NOMO-1 (cell line): ENCODE measurements at regions not wholly inside any gene's neighbourhood (a gene's known extent, or its start where the extent isn't known, plus 50 kb on each side); places are given as distances from the start of the nearest gene placed in this dataset.

ENCODE experiments used
- DNase-seq, 2 experiments: peaks; one replicate each; lab custom pipeline; 2025; ENCODE audit not compliant: unreplicated experiment in 2 of 2; lab: John Stamatoyannopoulos, UW

DNA sequence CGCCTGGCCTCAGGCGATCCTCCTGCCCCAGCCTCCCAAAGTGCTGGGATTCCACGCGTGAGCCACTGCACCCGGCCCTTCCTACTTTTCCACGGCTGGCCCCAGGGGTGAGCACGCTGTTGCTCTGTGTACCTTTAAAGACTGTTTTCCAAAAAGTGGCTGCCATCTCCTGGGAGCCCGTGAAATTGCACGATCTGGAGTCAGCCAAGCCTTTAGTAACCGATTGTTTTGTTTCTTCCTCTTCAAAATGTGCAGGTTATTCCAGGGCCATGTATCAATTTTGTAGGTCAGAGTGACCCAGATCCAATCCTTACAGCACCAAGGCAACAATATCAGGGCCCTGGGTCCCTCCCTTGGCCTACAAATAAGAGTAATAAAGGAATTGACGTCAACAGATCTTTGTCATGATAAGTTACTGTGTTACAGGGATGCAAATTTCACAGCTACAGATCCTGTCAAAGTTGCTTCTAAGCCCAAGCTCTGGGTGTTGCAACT lies 135.6 kb upstream of the ZNF236 start:
- DNase-seq, result peak; percentile 58 to 66

DNA sequence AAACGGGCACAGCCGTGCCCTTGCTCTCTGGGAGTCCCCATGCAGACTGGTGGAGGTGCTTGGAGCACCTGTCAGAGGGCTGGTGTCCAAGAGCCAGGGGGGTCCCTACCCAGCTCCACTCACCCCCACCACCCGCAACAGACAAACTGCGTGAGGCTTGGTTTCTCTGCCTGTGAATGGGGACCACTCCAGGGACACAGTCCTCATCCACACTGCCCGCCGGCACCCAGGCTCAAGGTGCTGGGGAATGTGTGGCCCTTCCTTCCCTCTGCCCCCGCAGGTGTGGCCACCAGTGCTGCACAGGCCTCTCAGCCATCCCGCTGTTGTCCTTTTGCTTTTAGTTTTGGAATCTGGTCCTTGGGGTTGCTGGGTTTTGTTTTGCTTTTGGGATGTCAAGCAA lies 136.5 kb upstream of the ZNF236 start:
- DNase-seq, result no peak

DNA sequence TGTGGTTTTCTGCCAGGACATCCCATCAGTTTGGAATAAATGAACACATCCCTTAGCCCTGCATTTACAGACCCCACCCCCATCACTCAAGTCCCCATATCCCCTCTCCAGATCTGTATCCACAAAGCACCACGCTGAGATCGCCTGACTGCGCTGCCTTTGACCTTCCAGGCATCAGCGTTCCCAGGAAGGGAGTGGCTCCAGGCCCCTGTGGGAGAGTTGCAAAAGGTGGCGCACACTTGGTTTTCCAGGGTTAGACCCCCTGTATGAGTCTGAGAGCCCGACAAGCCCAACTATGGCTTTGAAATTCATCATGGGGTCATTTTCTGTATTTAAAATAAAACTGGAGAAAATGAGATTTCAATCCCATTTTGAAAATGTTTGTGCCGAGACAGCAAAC lies 137.0 kb upstream of the ZNF236 start:
- no peak for DNase-seq

DNA sequence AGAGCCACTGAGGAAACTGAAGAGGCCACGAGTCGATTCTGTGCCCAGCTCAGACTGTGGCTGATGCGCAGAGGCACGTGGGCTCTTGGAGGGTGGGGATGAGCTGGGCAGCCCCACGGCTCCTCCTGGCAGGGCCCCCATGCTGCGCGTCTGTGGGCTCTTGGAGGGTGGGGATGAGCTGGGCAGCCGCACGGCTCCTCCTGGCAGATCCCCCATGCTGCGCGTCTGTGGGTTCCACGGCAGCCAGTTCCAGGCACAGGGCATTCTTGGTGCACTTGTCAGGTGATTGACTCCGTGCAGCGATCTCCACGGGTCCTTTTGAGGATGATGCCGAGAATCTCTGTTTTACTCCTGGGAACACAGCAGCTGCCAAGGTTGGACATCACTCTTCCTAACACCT lies 138.1 kb upstream of the ZNF236 start:
- no peak for DNase-seq

DNA sequence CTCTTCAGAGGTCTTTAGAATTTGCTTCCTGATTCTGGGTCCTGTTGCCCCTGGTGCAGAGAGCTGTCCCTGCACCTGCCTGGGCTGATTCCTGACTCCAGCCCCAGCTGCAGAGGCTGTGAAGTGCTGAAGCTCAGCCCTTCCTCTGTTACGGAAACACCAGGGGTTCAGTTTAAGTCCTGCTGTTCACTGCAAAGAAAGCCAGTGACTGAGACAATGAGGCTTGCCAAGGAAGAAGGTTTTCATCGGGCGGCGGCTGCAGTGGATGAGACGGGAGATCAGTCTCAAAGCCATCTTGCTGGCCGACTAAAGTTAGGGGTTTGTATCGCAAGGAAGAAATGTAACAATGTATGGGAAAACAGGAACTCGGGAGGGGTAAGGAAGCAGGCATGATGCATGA lies 142.4 kb upstream of the ZNF236 start:
- DNase-seq, result no peak

DNA sequence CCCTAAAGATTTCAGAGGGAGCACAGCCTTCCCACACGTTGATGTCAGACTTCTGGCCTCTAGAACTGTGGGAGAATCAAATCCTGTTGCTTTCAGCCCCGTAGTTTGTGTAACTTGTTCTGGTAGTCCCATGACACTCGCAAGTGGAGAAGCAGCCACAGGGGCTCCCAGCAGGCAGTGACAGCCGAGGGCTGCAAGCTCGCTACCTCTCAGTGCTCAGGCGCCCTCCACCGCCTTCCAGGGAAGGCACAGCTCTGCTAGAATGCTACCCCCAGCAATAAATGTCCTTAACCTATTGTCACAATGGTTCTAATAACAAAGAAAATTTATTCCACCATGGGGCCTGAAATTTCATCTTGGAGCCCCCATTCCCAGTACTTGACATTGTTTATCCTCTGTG lies 143.1 kb upstream of the ZNF236 start:
- DNase-seq, result no peak

DNA sequence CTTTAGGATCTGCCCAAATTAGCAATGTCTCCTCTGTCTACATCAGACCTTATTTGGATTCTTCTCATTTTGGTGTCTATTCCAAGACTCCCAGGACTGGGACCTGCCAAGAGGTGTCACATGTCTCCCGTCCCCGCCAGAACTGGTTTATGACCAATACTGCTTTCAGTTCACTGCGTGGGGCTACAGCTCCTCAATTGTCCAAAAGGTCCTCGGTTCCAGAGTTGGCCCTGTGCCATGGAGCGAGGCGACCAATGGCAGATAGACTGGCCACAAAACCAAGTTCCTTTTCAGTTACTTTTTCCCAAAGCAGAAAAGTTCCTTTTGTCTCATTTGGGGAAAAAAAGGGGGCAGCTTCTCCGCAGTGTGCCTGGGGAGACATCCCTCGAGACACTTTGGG lies 144.1 kb upstream of the ZNF236 start:
- DNase-seq, result no peak

DNA sequence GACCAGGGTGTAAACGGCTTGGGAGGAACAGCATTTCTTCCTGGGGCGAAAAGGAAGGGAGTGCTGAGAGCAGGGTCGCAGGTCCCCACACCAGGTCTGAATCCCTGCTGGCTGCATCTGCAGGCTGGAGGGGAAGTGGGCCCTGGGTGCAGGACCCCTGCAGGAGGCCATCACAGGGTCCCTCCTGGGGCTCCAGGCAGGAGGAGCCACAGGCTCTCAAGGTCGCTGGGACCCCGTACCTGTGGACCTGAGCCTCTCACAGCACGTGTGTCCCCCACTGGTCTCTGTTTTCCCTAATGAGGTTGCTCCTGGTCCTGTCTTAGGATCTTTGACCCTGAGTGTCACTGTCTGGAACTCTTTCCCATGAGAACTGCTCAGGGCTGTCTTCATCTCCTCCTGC lies 147.8 kb upstream of the ZNF236 start:
- no peak for DNase-seq

DNA sequence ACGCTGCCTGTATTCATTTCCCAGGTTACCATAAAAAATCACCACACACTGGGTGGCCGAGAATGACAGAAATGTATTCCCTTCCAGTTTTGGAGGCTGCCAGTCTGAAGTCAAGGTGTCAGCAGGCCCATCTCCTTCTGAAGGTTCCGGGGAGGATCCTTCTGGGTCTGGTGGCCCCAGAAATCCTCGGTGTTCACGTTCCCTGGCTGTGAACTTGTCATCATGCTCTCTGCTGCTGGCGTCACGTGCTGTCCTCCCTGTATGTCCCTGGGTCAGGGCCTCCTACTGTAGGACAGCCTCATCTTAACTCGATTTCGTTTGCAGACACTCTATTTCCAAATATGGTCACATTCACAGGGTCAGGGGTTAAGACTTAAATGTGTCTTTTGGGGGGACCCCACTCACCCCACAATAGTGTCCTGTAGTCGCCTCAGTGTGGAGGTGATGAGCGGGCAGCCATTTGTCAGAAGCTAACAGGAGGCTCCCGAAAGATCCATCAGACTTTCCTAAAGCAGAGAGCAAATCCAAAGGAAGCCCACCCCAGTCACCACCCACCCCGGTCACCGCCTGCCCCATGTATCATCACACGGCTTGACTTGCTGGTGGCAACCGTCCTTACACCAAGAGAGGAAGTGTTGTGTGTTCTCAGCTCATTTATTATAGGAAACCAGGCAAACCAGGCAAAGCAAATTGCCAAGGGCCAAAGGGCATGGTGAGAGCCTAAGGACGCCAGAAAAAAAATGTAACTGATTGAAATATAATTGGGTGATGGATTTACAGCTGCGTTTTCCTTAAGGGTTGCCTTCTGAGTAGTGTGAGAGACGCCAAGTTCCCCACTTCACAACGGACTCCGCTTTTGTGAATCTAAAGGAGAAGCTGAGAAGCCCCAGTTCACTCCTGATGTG lies 148.8 kb upstream of the ZNF236 start:
- no peak for DNase-seq

DNA sequence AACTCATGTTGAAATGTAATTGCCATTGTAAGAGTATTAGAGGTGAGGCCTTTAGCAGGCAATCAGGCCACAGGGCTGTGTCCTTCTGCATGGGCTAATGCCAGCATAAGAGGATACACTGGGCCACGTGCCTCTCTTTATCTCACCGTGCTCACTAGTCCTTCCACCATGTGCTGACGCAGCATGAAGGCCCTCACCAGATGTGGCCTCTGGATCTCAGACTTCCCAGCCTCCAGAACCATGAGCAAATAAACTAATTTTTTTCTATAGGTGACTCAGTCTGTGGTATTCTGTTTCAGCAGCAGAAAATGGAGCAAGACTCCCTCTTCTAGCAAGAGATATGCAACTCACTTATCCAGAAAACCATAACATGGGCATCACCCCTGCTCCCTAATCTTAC lies 149.7 kb upstream of the ZNF236 start:
- DNase-seq, result no peak

DNA sequence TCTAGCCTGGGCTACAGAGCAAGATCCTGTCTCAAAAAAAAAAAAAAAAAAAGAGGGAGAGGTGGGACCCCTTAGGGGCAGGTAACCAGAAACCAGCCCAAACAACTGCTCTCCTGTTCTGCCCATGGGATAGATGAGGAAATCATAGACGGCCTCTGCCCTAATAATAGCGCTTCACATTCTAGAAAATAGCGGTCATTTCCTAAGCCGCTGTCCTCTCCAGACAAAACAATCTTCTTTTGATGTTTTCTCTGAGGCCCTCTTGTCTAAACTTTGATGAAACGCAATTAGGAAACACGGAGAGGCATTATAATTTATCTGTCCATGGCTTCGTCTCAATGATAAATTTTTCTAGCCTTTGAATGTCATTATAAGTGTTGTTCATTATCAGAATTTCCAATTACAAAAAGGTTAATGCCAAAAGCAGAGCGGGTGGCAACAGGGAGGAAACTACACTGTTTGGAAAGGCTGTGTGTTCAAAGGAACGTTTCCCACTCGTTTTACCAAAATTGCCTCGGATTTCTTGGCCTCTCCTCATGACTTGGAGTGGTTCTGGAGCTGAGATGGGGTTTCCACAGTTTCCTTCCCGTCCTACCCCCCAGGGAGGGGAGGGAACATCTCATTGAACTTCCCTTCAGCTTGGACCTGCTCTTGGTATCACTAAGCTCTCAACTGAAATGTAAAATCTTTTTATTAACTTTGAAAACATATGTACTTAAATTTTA lies 151.6 kb upstream of the ZNF236 start:
- no peak for DNase-seq

DNA sequence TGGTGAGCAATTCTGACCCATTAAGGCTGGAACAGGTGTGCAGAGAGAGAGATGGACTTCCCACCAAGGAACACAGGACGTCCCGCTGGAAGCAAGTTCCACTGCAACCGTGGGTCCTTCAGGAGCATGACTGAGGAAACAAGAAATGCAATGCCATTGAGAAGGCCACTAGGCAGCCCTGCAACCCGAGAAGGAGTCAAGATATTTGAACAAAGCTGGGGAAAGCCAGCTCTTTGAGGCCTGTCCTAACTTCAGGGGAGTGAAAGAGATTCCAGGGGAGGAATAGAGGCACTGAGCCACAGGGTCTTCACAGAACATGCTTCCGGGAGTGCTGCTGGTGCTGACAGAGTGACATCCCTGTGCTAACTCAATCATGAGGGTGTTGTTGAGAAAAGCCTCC lies 153.8 kb upstream of the ZNF236 start:
- no peak for DNase-seq

DNA sequence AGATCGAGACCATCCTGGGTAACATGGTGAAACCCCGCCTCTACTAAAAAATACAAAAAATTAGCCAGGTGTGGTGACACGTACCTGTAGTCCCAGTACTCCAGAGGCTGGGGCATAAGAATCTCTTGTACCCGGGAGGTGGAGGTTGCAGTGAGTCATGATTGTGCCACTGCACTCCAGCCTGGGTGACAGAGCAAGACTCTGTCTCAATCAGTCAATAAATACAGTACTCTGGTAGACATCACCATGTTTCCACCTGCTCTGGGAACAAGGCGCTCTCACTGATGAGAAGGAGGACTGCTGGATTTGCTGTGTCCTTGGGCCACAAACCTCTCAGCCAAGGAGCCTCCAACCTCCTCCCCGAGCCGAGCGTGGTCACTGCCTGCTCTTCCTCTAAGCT lies 154.2 kb upstream of the ZNF236 start:
- no peak for DNase-seq

DNA sequence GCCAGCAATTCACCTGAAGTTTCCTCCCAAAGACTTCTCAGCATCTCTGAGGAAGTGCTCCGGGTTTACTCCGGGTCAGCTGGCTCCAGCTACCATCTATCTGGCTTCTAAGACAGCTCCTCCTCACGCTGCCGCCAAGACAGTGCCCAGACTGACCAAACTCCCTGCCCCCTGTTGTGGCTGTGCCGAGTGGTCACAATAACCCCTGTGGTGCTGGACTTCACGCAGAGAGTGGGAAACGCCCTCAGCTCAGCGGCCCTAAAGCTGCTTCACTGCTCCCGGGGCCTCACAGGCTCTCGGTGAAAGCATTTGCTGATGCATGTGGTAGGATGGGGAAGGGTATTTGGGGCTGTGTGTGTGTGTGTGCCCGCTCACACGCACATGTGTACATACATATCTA lies 154.8 kb upstream of the ZNF236 start:
- DNase-seq, result no peak

DNA sequence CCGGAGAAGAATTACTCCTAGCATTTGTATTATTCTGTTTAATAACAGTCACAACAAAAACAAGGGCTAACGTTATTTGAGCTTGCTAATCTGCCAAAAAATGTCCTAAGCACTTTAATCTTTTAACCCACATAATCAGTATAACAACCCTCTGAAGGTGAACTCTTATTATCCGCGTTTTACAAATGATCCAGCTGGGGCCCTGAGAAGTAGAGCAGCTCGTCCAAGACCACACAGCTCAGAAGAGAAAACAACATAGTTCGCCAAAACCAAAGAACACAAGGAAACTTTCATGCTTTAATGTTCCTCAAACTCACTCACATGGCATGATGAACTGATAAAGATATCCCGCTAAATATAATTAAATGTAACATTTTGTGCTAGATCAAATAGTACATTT lies 159.7 kb upstream of the ZNF236 start:
- DNase-seq, result no peak

DNA sequence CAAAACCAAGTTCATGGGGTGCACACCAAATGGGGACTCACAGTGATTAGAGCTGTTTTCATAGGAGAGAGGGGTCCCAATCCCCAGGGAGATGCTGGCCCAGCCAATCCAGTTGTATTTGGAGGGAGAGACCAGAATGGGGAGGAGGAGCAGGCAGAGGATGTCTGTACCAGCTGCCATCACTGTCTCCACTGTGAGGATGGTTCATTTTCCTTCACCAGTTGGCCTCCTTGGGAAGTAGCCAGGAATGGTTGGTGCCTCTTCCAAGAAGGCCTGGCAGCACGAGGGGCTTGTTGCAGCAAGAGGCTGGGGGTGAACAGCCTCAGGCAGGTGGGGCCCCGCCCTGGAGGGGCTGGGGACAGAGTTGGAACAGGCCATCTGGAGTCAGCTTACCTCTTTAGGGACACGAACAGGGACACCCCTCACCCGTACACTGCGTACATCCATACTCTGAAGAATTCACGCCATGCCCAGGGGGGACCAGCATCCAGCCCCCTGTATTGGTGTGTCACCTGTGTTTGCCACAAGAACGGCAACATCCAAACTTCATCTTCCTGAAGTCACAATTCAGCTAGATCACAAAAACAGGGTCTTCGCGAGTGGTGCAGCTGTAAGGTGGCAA lies 161.7 kb upstream of the ZNF236 start:
- DNase-seq, result no peak

DNA sequence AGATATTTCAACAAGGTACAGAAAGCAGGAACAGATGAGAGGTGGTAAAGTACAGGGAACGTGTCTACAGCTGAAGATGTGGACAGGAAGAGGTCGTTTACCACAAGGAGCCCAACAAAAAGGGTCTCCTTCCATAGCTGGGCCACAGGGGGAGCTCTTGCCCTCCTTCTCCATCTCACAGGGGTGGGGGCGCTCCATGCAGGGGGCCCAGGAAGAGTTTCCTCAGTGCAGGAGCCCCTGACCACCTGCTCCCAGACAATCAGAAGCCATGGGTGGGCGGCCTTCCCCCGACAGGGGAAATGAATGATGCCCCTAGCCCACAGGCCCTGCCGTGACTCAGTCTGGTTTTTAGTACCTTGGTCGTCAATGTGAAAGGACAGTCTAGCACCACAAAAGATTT lies 163.6 kb upstream of the ZNF516 start:
- no peak for DNase-seq

DNA sequence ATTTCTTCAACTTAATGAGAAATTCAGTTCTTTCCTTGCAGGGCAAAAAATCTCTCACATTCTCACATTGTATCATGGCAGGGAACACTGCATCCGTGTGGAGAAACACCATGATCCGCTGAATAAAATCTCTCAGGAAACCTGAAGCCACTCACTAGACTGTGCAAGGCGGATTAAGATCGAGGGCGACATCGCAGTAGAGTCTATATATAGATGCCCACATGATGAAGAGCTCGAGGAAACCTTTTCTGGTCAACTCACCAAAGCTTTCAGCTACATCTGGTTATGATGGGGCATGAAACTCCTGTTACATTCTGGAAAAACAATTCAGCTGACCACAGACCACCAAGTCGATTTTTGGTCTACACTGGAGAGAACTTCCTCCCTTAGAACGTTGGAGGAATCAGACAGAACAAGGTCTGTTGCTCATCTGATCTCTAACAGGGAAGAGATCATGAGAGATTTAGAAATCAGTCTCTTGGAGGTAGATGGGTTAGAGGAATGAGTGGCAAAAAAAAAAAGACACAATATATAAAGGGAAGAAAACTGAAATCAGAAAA lies 162.9 kb upstream of the ZNF516 start:
- DNase-seq, result peak in 1 of 2 experiments; percentile 36

DNA sequence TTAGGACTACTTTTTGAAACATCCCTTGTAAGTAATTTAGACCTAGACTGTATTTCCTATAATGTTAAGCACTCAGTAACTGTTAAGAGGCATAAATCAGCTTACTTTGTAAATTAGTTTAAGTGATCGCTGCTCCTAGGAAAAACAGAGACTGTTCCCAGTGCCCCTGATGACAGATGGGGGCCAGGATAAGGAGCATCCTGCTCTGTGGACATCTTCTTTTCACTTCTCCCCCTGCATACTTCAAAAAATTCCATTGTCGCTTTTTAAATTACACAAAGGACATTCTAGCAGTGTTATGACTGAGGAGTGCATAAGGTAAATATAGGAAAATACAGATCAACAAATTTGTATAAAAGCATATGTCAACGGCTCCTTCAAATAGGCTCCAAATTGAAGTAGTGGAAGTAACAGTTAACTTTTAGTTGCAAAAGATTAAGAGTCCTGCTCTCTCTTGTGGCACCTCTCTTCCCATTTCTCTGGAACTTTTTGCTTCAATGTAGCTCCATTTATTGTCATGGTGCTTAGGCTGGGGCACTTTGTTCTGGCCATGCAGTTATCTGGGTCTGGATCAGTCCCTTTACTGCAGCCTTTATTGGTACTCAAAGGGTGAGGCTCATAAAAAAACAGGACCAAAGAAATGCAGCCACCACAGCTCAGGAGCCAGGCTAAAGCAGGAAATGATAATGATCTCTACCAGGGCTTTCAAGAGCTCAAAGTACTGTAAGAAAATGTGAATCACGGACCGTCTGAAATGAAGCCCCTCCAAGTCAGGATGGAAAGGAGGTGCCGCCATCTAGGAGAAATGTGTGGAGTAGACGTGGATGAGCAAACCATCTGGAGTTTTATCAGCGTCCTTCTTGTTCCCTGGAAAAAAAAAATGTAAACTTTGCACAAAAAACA lies 162.1 kb upstream of the ZNF516 start:
- DNase-seq, result peak in 1 of 2 experiments; percentile 4

DNA sequence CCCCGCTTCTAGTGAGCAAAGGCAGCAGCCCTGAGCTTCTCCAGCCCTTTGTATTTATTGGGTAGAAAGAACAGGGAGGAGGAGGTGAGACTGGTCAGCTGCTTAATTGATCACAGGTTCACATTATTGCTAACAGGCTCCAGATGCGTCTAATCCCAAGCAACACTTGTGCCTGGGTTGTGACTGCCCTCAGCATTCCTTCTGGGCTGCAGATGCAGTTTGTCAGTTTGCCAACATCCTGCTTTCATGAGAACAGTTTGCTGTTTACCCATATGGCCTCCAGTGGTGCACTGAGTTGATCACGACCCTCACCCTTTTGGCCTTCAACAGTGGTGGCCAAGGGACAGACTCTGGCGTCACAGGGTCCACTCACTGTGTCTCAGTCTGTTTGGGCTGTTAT lies 159.5 kb upstream of the ZNF516 start:
- no peak for DNase-seq
